Vagina (tissue), 2 donors: ENCODE measurements at regions not wholly inside any gene's neighbourhood (a gene's known extent, or its start where the extent isn't known, plus 50 kb on each side); places are given as distances from the start of the nearest gene placed in this dataset.

Experiments used
- DNase-seq, 2 donors: peaks; one replicate each; pipeline ENCODE4 v3.0.0-alpha.2; 2017; ENCODE audit errors: extremely low spot score in 2 of 2
- H3K27ac ChIP-seq: fragments of 200-600 bp; sonication (generic); one replicate; pipeline ENCODE4 v1.5.1; 2019
- H3K27me3 ChIP-seq: fragments of 200-600 bp; sonication (generic); one replicate; pipeline ENCODE4 v1.5.1; 2019
- H3K36me3 ChIP-seq, 2 donors: fragments of 200-600 bp; sonication (generic); one replicate each; pipeline ENCODE4 v1.5.1; 2017 to 2019
- H3K4me1 ChIP-seq: fragments of 200-600 bp; sonication (generic); one replicate; pipeline ENCODE4 v1.5.1; 2019
- H3K4me3 ChIP-seq, 2 donors: fragments of 200-600 bp; sonication (generic); 1 replicate in 1 of 2; 2 replicates in 1 of 2; pipeline ENCODE4 v1.5.1; 2016 to 2019
- H3K9me3 ChIP-seq: fragments of 200-600 bp; sonication (generic); one replicate; pipeline ENCODE4 v1.5.1; 2019
- CTCF ChIP-seq, 3 experiments: fragments of 450-650 bp in 2 of 3; fragments of 200-600 bp in 1 of 3; sonication (generic) in 1 of 3; IDR thresholded peaks; one replicate each; pipeline ENCODE4 v1.5.1; 2017 to 2019; ENCODE audit warnings: antibody characterized with exemption in 3 of 3, mild to moderate bottlenecking in 2 of 3, moderate library complexity in 2 of 3
- POLR2A ChIP-seq, 2 donors: fragments of 450-650 bp; IDR thresholded peaks; one replicate each; pipeline ENCODE4 v1.6.1; 2017; ENCODE audit warnings: antibody characterized with exemption in 2 of 2, mild to moderate bottlenecking in 2 of 2, moderate library complexity in 2 of 2
- POLR2AphosphoS5 ChIP-seq, 2 donors: sonication (generic); formaldehyde crosslinking; IDR thresholded peaks; one replicate each; pipeline ENCODE4 v1.9.0; 2017; ENCODE audit warnings: antibody characterized with exemption in 2 of 2, mild to moderate bottlenecking in 2 of 2, low read depth in 1 of 2; ENCODE audit not compliant: insufficient read depth in 1 of 2
- intact Hi-C: fragments of 100-400 bp; cut with DNase I; formaldehyde crosslinking; loops from one replicate; pipeline ENCODE4 v1.15.1; 2023

- intact Hi-C loops = no loop called here
- no peaks in the 10 kb centered on the region for H3K27me3 ChIP-seq
- no peak for DNase-seq
- peaks cover 8% of the 10 kb centered on the region for H3K9me3 ChIP-seq
- H3K4me3 ChIP-seq = no peak overlapping the region
- H3K27ac ChIP-seq = no peak overlapping the region
- H3K4me1 ChIP-seq = no peaks in the 10 kb centered on the region
- TF ChIP-seq POLR2AphosphoS5 (IDR thresholded peaks at IDR 0.05; ENCODE audit: insufficient read depth in 1 of 2, low read depth in 1 of 2) (no peak), CTCF (IDR thresholded peaks at IDR 0.05) (no peak), POLR2A (IDR thresholded peaks at IDR 0.05) (no peak)
- H3K36me3 ChIP-seq = no peaks in the 10 kb centered on the region
Measured at GRCh38 chr6:12348530-12349511, 58.7 kb downstream of the EDN1 start.

GRCh38 chr6:12350644-12351170 is 60.5 kb downstream of the EDN1 start:
- no peaks in the 10 kb centered on the region for H3K4me1 ChIP-seq
- H3K36me3 ChIP-seq = no peaks in the 10 kb centered on the region
- TF ChIP-seq POLR2A (IDR thresholded peaks at IDR 0.05) = no peak
- no peak for TF ChIP-seq CTCF (IDR thresholded peaks at IDR 0.05)
- TF ChIP-seq POLR2AphosphoS5 (IDR thresholded peaks at IDR 0.05; ENCODE audit: insufficient read depth in 1 of 2, low read depth in 1 of 2) = no peak
- intact Hi-C loops = no loop called here
- H3K9me3 ChIP-seq = peaks cover 8% of the 10 kb centered on the region
- H3K4me3 ChIP-seq = no peak overlapping the region
- no peak for DNase-seq
- H3K27me3 ChIP-seq = no peaks in the 10 kb centered on the region
- H3K27ac ChIP-seq = no peak overlapping the region

GRCh38 chr6:12351672-12352071 is 61.5 kb downstream of the EDN1 start:
- Histone ChIP-seq H3K27ac (no peak overlapping the region), H3K36me3 (no peaks in the 10 kb centered on the region), H3K9me3 (peaks cover 8% of the 10 kb centered on the region), H3K4me1 (no peaks in the 10 kb centered on the region), H3K4me3 (no peak overlapping the region), H3K27me3 (no peaks in the 10 kb centered on the region)
- DNase-seq = no peak
- TF ChIP-seq POLR2AphosphoS5 (IDR thresholded peaks at IDR 0.05; ENCODE audit: insufficient read depth in 1 of 2, low read depth in 1 of 2) = no peak
- no peak for TF ChIP-seq CTCF (IDR thresholded peaks at IDR 0.05)
- TF ChIP-seq POLR2A (IDR thresholded peaks at IDR 0.05) = no peak
- intact Hi-C loops = no loop called here

- Histone ChIP-seq H3K27me3 (no peaks in the 10 kb centered on the region), H3K9me3 (peaks cover 8% of the 10 kb centered on the region), H3K4me3 (no peak overlapping the region), H3K36me3 (no peaks in the 10 kb centered on the region), H3K4me1 (no peaks in the 10 kb centered on the region), H3K27ac (no peak overlapping the region)
- no peak for DNase-seq
- no peak for TF ChIP-seq POLR2AphosphoS5 (IDR thresholded peaks at IDR 0.05; ENCODE audit: insufficient read depth in 1 of 2, low read depth in 1 of 2)
- intact Hi-C loops = no loop called here
Measured at GRCh38 chr6:12353731-12354130, 63.6 kb downstream of the EDN1 start.

GRCh38 chr6:12354499-12354898 is 64.3 kb downstream of the EDN1 start:
- TF ChIP-seq POLR2AphosphoS5 (IDR thresholded peaks at IDR 0.05; ENCODE audit: insufficient read depth in 1 of 2, low read depth in 1 of 2) = peak in 1 of 2 donors; percentile 82
- no peak for TF ChIP-seq POLR2A (IDR thresholded peaks at IDR 0.05)
- TF ChIP-seq CTCF (IDR thresholded peaks at IDR 0.05) = no peak
- no peak overlapping the region for H3K27ac ChIP-seq

More at GRCh38 chr6:12354499-12354898, 64.3 kb downstream of the EDN1 start:
- intact Hi-C loops = no loop called here
- H3K36me3 ChIP-seq = no peaks in the 10 kb centered on the region
- no peaks in the 10 kb centered on the region for H3K4me1 ChIP-seq
- H3K4me3 ChIP-seq = no peak overlapping the region
- H3K27me3 ChIP-seq = no peaks in the 10 kb centered on the region
- H3K9me3 ChIP-seq = peaks cover 8% of the 10 kb centered on the region
- no peak for DNase-seq
